Endometrial microvascular endothelial cells (primary cell): ENCODE measurements at regions not wholly inside any gene's neighbourhood (a gene's known extent, or its start where the extent isn't known, plus 50 kb on each side); places are given as distances from the start of the nearest gene placed in this dataset.

Experiments
- in situ Hi-C: cut with HindIII; loops from 2 replicates; pipeline ENCODE4 v1.10.0; 2017; ENCODE audit warnings: low sequenced_read_pairs, low pct_unique_long_range_greater_than_20kb; ENCODE audit errors: inconsistent ontology term

DNA sequence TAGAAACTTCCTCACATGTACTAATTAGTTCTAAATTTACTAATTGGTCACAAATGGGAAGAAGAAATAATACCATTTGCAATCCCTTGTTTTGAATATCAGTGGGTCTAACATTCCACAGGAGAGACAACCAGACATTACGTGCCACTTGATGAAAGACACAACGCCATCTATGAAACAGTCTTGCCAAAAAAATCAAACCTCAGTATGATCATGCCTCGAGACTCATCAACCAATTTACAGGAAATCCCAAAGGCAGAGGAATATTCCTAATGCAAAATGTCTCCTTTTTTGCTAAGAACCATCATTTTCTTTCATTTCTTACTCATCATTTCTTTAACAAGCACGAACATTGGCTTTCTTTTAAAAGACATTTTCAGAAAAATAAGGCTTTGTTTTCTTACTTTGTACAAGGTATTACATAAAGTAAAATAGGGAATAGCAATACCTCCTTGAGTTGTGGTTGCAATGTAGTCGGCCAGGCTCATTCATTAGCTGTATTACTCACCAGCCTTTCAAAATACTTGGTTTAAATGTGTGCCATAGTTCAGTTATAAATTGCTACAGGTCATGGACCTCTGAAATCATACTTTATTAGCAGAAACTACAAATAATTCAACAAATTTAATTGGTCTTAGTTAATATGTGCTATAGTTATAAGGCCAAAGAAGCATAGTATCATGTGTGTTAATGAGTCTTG lies 436.2 kb upstream of the FLRT2 start:
- in situ Hi-C loops, result no loop called here

DNA sequence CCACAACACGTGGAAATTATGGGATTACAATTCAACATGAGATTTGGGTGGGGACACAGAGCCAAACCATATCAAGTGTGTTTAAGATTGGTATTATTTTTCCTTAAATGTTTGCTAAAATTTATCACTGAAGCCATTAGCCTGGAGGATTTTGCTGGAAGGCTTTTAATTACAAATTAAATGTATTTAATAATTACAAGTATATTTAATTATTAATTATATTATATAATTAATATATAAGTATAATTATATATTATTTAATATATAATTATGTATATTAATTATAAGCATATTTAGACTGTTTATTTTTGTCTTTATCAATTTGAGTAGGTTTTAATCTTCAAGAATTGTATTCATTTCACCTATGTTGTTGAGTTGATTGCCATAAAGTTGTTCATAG lies 427.4 kb upstream of the FLRT2 start:
- in situ Hi-C loops, result no loop called here

DNA sequence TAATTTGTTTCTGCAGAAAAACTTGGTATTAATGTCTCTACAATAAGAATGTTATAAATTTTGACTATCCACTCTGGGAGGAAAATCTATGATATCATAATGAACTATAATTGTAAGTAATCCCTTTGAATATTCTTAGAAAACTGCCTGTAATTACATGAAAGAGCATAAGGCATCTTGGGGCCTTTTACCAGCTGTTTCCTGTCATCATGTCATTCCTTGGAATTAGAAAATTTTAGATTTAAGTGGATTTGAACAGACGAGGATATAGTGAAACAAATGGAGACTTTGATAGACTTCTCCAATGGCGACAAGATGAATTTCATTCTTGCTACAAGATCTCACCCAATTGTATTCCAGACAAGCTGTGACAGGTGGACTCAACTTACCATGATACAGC lies 423.4 kb upstream of the FLRT2 start:
- in situ Hi-C loops, result no loop called here

DNA sequence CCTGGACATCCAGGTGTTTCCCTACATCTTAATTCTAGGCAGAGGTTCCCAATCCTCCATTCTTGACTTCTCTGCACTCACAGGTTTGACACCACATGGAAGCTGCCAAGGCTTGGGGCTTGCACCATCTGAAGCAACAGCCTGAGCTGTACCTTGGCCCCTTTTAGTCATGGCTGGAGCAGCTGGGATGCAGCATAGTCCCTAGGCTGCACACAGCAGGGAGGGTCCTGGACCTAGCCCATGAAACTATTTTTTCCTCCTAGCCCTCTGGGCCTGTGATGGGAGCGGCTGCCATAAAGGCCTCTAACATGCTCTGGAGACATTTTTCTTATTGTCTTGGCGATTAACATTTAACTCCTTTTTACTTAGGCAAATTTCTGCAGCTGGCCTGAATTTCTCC lies 417.2 kb upstream of the FLRT2 start:
- in situ Hi-C loops, result no loop called here

DNA sequence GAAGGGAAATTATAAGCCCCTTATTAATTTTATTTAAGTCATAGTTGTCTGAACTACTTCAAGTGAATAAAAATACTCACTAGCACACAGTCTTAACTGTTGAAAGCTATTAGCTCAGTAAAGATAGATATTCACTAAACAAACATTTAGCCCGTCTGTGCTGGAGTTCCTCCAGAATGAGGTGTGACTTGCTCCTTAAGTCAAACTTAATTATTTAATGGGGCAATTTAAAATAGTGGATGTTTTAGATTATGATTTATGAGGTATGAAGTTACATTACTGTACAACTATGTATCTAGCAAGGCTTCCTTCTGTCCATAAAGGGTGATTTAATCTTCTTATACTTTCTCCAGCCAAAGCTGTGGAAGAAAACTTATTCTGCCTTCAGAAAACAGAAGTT lies 414.0 kb upstream of the FLRT2 start:
- in situ Hi-C loops, result no loop called here

DNA sequence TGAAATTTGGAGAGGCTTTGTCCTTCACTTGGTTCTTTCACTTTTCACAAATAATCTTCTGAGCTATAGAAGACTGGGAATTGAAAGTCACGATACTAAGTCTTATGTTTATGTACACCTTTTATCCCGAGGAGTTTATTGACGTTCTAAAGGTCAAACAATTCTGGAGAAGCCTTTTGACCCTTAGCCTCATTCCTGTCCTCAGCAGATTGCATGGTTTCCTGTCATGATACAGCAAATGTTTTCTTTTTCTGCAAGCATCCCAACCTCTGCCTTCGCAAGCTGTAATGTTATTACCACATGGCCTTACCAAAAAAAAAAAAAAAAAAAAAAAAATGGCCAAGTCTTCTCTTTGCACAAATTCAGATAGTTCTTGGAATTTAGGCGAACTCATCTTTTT lies 411.7 kb upstream of the FLRT2 start:
- in situ Hi-C loops, result no loop called here

DNA sequence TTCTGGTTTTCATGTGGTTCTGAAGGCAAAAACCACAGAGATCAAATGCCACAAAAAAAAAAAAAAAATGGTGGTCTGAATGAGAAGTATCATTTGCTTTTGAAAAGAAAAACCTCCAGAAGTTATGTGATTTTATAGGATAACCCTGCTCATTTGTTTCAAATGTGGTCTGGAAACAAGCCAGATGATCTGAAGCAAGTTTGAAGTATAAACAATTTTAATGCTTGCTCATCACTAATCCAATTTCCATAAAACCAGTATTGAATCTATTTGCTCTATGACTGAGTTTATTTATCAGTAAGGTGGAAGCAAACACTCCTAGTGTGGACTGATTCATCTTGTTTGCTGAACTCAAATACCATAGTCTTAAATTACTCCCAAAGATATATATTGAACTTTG lies 407.3 kb upstream of the FLRT2 start:
- in situ Hi-C loops, result no loop called here

DNA sequence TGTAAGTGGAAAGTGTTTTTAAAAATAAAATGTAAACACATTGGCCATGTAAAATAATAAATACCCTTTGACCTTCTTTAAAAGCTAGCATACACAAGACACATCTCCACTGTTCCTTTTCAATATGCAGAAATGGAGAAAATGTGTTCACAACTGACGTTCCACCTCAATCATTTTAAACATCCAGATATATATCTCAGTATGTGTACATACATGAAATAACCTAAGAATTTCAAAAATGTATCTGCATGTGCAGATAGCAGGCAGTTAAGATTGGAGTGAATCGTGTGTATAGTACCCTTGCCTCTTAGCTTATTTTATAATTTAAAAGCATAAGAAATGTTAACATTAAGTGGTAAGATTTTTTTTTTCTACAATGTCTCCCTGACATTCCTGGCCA lies 406.2 kb upstream of the FLRT2 start:
- in situ Hi-C loops, result no loop called here

DNA sequence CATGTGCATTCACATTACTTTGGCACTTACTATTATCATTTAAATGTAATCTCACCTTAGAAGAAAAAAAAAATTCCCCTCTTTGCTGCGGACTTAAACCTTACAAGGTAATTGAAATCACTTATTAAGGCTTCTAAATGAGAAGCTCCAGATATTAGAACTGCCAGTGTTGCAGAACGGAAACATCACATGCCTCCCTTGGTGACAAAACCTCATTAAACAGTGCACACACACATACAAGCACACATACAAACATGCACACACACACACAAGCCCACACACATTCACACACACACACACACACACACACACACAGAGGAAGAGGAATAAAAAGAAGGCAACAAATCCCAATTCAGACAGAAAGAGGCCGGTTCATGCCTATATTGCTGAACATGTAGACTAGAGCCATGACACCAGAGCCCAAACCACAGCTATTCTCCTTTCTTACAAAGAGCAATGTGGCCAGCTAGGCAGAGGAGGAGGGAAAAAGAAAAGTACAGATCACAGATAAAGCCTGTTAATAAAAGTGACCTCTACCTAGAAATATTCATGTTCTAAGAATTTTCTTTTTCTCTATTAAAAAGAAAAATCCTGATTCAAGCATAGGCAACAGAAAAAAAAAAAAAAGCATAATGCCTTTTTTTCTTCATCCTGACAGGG lies 405.2 kb upstream of the FLRT2 start:
- in situ Hi-C loops, result no loop called here

DNA sequence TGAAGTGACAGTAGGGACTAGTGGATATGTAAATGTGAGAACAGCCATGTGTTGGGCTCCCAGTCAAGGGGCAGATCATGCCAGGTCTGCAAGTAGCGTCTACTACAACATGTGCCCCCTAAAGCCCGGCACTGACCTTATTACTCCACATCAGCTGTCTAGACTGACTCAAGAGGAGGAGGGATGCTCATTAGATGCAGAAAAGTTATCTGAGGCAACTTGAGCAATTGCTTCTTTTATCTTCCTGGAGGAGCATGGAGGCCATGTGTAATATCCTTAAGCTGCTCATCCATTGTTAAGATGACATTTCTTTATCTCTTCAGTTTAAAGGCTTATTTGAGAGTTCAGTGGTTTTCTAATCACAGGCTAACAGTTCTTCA lies 404.7 kb upstream of the FLRT2 start:
- in situ Hi-C loops, result no loop called here

DNA sequence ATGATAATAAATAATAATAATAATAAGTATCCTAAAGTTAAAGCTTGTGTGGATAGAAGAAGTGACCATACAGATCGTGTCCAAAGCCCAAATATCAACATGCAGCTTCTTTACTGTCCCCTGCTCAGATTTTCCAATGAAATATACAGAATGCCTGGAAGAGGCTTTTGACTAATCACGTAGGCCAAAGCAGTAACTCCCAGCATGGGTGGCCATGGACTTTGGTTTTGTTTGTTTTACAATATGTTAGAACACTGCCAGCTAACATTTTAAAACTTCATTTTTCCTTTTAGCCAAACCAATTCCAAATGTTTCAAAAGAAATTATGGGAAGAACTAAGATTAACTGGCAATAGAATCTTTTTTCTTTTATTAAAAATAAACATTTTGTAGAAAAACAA lies 400.0 kb upstream of the FLRT2 start:
- in situ Hi-C loops, result no loop called here

DNA sequence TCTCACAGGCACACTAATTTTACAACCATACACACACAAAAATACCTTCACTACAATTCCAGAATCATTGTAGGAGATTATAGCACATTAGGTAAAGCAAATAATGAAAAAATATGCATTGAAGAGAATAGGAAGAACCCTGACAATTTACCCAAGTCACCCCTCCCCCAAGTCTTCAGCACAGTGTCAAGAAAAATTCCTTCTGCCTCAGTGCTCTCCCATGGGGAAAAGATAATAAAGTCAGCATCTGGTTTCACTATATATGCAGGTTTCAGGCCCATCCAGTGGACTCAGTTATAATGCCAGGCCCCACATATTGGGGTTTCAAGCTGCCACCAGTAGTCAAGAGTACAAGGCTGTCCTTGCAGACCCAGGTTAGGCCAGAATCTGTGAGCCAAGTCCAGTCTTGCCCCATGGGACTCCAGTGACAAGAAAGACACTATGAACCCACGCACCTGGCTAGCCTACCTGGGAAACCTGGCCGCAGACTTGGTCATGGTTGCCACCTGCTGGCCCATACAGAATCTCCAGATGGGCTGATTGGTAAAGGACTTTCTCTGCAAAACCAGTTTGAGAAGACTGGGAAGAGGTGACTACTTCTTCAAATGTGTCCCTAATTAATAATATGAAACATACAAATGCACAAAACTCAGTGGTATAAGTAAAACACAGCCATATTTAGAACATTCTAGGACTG lies 398.6 kb upstream of the FLRT2 start:
- in situ Hi-C loops, result no loop called here

DNA sequence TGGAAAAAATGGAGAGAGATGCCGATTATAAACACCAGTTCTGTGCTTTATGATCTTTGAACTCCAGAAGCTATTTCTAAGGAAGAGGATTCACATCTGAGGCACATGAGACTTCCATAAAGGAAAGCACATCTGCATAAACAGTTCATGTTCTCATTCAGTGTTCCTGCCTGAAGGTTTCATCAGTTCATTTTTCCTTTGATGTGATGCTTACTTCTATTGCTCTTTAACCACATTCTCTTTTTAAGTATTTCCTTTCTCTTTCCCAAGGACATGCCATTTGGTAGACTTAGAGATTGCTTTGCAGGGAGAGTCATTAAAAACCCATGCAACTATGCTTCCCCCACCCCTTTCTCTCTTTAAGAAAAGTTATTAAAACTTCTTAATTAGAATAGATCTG lies 387.0 kb upstream of the FLRT2 start:
- in situ Hi-C loops, result no loop called here

DNA sequence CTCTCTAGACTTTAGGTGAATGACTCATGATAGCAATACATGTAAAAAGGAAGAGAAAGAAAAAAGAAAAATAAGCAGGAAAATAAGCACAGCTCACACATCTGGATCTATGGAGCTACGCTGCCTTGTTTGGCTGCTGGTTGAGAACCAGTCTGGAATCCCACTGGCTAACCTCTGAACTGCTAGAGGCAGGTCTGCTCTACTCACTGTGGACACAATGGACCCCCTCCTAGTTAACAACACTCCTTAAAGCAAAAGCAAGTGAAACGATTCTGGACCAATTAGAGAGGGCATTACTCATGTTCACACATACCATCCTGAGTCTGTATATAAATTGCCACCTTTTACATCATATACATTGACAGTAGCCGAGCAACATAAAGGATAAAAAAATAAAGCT lies 383.2 kb upstream of the FLRT2 start:
- in situ Hi-C loops, result no loop called here

DNA sequence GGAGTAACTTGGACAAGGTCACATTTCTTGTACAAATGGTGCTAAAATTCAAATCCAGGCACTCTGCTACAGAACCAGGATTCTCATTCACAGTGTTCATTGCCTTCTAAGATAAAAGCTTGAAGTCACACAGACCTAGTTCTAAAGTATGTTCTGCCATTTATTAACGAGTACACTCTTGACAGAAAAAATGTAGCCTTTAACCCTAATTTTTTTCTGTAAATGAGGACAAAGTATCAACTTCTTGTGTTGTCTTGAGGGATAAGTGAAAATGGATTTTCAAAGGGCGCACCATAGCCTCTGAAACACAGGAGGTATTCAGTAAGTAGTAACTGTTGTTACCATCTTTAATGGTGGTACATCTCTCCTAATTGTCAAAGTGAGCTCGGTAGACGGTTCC lies 379.8 kb upstream of the FLRT2 start:
- in situ Hi-C loops, result no loop called here

DNA sequence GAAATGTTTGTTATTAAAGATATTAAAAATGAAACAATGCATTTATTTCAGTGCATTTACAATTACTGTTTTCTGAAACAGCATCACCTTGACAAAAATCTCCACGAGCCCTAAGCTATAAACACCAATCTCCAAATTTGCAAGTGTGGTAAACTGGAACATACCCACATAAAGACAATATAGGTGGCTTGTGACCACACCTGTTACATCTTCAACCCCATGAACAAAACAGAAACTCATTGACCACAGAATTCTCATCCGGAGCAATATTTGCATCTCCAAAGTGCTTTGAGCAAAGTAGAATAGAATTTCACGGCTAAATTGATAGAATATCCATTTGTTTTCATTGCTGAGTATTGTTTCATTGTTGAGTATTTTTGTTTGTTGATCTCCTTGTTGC lies 375.2 kb upstream of the FLRT2 start:
- in situ Hi-C loops, result no loop called here

DNA sequence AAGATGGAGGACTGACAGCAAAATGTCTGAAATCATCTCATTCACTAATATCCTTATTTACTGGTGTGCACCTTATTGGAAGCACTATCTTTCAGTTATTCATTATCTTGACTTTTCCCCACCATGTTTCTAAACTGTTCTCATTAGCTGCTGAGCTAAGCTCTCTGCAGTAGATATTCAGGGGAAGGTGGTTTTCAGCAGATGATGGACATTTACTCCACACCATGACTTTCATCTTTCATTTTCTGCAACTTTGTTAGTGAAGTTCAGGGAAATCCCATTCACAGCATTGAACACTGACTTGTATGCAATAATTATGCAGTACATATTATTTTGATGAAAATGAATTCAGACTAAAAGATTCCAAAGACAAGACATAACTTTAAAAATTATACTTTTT lies 373.6 kb upstream of the FLRT2 start:
- in situ Hi-C loops, result no loop called here

DNA sequence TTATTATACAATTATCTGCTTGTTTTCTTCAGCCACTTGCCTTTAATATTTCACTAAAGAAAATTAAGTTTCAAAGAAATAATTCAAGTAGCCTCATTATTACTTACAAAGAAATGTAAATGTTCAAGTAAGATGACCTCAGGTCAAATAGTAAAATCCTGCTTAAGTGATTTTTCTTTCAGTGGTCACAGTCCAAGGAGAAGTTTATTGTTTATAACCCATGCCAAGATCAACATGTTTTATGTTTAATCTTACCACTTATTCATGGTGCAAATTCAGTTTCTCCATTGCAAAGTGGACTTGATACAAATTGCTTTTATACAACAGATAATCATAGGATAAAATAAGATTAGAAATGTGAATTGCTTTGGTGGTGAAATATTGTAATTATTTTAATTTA lies 370.2 kb upstream of the FLRT2 start:
- in situ Hi-C loops, result no loop called here

DNA sequence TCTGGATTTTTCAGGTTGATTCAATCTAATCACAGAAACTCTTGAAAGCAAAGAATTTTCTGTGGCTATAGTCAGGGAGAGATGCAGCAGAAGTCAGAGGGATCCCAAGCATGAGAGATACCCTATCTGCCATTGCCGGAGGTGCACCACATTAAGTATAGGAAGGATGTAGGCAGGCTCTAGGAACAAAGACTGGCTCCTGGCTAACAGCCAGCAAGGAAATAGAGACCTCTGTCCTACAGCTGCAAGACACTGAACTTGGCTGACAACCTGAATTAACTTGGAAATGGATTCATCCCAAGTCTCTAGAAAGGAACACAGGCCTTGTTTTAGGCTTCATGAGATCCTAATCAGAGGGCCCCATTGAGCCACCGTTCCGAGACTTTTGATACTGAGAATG lies 364.9 kb upstream of the FLRT2 start:
- in situ Hi-C loops, result no loop called here

DNA sequence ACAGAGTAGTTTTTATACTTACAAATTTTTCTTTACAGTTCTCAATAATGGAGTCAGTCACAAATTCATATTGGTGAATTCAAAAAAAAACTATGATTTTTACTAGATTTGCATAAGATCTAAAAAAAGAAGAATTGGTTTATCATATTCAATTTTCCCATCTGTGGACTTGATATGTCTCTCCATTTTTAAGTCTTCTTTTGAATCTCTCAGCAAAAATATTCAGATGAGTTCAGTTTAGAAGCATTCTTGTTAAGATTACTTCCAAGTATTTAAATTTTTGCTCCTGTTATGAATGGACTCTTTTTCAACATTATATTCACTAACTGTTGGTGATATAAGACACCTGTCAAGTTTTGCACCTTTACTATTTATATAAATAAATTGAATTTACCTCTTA lies 360.6 kb upstream of the FLRT2 start:
- in situ Hi-C loops, result no loop called here
